ENCODE measurements at regions not wholly inside any gene's neighbourhood (a gene's known extent, or its start where the extent isn't known, plus 50 kb on each side); places are given as distances from the start of the nearest gene placed in this dataset.

DNA sequence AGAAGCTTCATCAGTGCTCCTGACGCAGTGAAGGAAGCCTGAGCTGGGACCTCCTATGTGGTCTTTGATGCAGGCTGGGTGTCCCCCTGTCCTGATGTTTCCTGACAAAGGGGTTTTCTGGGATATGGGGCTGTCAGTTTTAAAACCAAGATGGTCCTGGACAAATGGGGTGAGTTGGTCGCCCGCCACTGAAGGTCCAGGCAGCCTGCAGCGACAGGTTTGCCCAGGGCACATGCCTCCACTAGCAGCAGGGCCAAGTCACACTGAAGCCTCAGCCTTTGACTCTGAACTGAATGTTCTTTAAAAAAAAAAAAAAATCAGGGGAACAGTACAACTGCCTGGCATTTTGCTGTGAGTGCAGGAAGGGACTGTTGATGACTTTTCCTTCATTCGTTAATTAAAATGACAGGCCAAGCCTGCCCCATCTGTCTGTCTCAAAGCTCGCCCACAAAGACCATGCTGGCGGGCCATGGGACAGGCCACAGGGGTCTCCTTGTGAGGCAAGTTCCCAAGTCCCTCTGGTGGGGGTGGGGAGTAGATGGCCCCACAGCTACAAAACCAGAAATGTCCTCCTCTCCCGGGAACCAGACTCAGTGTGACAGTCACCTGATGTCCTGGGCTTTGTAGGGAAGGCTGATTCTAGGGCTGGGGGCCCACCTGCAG, 274.8 kb downstream of the CTTN start:
- intact Hi-C loops (cut with micrococcal nuclease) = no loop called here

DNA sequence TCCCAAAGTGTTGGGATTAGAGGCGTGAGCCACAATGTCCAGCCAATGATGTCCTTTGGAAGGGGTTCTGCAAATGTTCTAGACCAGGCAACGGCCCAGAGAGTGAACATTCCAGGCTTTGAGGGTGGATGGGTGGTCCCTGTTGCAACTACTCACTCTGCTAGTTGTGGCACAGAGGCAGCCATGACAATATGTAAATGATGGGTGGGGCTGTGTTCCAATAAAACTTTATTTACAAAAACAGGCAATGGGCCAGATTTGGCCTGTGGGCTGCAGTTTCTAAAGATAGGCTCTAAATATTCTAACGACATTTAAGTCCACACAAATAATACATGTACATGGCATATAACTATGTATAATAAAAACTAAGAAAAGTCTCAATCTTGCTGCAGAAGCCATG, 276.3 kb downstream of the CTTN start:
- intact Hi-C loops (cut with micrococcal nuclease) = no loop called here

DNA sequence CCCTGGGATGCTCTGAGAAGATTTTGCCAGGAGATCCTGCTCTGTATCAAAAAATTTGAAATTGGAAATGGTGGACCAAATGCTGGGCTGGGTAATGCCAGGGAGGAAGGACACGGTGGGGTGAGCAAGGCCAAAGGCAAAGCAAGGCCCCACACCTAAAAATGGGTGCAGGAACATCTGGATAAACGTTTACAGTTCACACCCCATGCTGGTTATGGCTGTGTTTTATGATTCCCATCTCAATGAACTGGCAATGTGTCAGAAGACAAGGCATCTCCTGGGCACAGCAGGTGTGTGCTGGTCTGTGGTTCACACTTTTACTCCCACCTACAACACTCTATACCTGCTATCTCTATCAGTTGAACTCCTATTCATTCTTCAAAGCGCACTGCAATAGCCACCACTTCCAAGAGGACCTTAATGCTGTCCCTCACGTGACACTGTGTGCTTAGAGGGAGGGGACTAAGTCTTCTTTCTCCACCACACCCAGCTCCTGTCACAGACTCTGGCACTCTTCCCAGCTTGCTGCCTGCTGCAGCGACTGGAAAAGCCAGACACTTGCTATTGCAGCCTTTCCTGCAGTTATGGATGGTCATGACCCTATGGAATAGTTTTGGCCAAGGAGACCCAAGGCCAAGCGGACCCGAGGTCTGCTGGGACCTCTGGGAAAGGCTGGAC, 277.5 kb downstream of the CTTN start:
- intact Hi-C loops (cut with micrococcal nuclease) = no loop called here

DNA sequence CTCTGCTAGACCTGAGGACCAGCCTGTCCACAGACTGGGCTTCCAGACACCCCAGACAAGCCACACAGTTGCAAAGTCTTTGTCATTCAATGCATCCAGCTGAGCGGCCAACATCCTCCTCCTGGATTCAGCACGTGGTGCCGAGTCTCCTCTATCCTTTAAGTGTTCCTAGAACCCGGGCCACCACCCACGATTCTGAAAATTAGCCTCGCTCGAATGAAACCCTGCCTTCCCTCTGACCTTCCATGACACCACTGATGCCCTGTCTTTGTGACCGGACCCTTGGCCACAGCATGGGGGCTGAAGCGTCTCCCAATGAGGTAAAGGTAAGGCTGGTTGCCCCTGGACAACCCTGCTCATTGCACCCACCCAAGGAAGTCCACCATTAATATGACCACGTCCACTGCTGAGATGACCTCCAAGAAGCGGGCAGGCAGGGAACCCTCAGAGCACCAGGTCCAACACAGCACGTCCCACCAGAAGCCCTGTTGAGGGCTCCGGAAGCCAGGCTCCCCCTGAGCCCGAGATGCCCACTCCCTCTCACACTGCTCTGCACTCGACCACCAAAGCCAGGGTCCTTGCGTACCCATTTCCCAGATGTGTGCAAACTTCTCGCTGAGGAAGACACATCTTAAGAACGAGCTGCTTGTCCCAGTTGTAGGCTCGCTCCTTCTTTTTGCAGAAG, 279.0 kb downstream of the CTTN start:
- intact Hi-C loops (cut with micrococcal nuclease) = no loop called here

DNA sequence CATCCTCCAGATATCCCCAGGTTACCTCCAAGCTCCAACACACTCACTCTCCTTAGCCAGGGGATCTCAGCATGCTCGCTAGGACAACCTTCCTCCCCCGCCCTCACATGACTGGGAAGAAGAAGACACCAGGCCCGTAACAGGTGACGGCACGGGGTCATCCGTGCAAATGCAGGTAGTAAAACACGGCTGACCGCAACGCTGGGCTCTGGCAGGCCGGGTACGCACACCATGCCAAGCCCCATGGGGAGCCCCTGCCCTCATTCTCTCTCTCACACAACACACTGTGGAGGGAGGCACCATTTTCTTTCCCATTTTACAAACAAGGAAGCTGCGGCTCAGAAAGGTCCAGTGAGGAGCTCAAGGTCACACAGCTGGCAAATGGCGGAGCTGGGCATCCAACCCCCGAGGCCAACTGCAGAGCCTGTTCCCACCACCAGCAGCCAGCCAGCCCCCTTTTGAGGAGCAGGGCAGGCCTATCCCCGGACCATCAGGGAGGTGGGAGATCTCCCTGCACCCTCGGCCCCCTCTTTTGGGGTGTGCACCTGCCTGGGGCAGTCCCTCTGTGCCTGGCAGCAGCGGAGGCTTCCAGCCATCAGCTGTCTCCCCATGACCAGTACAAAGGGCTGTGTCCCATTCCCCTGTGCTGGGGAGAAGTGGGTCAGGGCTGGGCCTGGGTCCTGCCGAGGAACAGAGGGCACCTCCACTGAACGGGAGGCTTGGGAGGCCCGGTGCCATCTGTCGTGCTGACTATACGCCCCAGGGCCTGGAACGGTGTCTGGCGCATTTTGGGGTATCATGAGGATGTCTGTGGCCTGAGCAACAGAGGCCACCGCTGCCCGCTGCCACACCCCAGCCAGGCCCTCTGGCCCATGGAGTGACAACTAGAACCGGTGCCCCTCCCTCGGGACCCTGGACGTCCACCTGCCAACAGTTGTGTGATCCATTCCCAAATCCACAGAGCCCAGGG, 280.9 kb downstream of the CTTN start:
- intact Hi-C loops (cut with micrococcal nuclease) = no loop called here

DNA sequence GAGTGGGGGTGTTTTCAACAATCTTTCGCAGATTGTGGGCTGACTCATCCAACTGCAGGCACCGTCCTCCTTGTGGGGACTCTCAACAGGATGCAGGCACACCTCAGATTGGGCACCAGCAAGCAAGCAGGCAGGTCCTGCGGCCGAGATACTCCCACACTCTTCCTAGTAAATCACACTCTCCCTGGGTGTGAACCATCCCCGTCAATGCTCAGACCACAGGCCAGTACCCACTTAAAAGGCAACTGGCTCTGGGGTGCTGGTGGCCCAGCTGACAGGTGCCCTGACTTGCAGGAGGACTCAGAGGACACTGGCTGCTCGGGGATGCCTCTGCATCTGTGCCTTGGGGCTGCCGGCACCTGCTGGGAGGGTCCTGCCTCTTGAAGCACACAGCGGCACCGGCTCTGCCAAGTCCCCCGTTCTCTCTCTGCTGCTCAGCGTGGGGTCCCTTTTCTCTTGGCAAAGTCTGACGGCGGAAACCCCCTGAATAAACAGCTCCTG, 282.5 kb downstream of the CTTN start:
- intact Hi-C loops (cut with micrococcal nuclease) = no loop called here

DNA sequence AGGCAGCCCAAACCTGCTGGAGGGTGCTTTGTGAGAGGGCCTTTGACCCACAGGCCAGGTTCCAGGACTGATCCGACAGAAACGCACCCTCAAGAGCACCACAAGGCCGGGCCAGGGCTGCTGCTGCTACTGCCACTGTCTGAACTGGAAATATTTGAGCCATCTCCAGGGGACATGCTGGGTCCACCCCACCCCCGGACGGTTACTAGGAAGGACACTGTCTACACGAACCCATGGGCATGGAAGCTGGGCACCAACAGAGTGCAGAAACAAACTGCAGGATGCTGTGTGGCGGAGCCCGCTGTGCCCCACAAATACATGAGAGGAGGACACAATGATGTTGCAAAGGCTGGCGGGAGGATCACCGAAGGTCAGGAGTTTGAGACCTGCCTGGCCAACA, 283.7 kb downstream of the CTTN start:
- intact Hi-C loops (cut with micrococcal nuclease) = no loop called here

DNA sequence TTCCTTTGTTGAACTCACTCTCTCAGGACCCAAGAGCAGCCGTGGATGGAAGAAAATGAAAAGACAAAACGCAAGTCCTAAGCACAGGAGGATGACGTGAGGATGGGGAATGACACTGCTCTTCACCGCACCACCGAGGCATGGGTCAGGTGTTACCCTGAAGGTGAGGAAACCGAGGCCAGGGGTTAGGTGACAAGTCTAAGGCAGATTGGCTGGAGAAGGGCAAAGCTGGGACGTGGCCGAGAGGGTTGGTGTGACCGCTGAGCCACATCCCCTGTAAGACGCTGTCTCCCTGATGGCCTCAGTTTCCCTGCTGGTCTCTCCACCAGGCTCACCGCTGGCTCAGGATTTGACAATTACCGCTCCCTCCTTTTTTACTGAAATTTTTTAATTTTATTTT, 284.4 kb downstream of the CTTN start:
- intact Hi-C loops (cut with micrococcal nuclease) = no loop called here

DNA sequence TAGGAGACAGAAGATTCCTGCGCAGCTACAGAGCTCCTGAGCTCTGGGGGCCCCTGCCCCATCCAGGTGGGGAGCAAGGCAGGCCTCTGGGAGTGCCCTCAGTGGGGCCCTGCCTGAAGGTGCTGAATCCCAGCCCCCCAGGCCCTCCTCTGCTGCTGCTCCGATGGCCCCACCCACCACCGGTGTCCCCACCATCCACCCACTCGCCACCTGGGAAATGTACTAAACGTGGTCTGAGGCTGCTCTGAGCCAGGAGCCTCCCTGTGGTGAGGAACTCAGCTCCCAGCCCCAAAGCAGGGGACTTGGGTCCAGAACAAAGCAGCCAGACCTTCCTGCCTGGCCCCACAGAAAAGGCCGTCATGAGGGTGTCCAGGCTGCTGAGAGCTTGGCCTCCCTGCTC, 289.4 kb downstream of the CTTN start:
- intact Hi-C loops (cut with micrococcal nuclease) = no loop called here

DNA sequence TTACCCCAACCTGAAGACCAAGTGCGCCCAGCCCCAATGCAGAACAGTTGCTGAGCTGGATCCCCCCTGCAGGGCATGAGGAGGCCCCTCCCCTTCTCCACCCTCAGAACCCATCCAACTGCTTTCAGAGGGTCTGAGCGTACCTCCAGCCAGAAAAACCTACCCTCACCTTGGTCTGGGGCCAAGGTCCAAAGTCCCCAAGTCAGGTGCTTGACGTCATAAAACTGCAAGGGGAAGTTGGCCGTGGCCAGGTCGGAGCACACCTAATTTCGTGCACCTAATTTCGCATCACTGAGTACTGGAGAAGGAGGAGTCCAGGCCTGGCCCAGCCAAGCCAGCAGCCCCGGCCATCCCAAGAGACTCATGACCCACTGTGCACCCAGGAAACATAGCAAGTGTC, 289.8 kb downstream of the CTTN start:
- intact Hi-C loops (cut with micrococcal nuclease) = no loop called here

DNA sequence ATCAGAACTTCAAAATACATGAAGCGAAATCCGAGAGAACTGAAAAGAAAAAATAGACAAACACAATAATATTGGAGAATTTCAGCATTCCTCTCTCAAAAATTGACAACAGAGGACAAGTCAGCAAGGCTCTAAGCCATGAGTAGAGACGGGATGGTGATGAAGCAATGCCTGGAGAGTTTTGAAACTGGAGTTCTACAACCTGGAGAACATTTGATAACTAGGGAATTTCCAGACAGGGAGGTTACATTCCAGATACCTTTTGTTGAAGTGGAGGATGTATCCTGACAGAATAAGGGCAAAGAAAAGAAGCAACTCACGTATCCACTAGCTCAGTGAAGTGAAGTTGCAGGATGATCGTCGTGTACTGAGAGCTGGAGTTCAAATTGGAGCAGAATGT, 291.4 kb downstream of the CTTN start:
- intact Hi-C loops (cut with micrococcal nuclease) = no loop called here

DNA sequence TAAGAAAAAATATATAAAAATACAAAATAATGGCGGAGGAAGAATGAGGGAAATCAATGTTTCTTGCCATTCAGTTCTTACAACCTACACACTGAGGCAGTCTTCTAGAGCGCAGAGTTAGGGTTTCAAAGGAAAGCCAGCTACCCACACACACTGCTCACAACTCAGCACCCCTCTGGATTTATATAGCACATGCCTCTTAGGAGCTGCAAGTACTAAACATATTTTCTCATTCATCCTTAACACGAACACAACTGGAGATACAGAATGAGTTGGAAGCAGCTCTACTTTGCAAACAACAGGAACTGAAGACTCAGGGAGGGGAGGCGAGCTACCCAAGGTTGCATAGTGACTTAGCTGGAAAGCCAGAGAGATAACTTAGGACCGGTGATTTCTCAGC, 293.8 kb downstream of the CTTN start:
- intact Hi-C loops (cut with micrococcal nuclease) = no loop called here

DNA sequence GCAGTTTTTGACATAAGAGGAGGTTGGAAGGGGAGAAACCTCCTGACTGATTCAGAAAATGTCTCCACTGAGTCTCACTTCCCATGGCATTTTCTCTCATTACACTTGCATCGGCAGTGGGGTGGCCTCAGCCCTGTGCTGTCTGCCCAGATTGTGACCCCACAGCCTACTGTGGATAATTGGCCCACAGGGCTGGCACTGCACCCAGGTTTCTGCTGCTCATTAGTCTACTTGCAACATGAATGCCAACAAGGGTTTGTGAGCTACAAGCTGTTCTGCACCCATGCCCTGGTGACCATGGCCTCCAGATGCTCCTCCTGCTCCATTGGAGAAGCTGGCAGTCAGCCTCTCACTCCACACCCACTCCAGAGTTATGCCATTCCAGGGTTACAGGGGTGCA, 296.0 kb downstream of the CTTN start:
- intact Hi-C loops (cut with micrococcal nuclease) = no loop called here

DNA sequence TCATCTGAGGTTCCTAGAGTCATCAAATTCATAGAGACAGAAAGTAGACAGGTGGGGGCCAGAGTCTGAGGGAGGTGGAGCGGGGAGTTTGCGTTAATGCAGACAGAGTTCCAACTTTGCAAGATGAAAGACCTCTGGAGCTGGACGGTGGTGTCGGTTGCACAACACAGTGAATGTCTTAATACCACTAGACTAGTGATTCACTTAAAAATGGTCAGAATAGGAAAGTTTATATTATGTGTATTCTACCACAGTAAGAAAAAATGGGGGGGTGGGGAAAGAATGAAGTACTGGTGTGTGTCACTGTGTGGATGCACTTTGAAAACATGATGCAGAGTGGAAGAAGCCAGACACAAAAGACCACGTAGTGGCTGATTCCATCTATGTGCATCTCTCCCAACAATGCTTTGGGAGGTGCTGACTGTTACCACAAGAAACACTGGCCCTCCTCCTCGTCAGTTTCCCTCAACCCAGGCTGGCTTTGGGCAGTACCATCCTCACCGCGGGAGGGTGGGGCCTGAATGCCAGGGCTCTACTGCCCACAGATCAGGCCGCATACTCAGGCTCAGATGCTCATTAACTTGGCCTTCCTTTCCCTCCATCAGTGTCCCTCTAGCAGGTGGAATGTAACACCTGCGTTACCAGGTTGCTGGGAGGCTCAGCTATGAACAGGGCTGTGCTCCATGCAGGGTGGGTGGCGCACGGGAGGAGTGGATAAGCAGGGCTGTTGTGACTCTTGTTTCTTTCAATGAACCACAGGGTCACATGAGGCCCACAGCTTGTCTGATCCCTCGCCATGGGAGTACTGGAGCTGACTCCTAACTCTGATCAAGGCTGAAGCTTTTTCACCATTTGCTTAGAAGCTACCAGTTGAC, 297.0 kb downstream of the CTTN start:
- intact Hi-C loops (cut with micrococcal nuclease) = no loop called here

DNA sequence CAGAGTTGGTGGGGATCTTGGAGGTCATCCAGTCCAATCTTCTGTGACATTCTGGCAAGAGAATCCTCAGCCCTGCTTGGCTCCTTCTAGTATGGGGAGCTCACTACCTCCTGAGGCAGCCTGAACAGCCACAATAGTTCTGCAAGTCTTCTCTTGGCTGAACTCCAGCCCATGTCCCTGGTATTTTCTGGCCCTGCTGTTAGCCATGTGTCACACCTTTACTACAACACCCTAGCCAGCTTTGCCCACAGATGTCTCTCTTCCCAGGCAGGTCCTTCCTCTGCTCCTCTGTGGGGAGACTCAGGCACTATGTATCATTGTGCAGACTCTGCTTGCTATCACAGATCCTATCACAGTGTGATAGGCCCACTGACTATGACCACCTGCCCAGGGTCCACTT, 297.7 kb downstream of the CTTN start:
- intact Hi-C loops (cut with micrococcal nuclease) = no loop called here

DNA sequence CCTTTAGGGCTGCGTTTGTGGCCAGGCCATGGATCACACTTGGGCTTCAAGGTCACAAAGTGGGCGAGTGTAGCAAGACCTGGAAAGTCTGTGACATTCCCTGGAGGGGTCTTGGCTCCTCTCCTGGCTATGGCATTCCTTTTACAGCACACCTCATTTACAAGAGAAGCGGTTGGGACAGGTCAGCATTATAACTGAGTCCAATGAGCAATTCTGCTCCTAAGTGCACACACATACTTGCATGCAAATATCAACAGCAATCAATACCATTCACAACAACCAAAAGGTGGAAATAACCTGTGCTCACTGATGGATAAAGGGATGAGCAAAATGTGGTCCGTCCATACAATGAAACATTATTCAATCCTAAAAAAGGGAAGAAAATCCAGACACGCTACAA, 298.2 kb downstream of the CTTN start:
- intact Hi-C loops (cut with micrococcal nuclease) = no loop called here

DNA sequence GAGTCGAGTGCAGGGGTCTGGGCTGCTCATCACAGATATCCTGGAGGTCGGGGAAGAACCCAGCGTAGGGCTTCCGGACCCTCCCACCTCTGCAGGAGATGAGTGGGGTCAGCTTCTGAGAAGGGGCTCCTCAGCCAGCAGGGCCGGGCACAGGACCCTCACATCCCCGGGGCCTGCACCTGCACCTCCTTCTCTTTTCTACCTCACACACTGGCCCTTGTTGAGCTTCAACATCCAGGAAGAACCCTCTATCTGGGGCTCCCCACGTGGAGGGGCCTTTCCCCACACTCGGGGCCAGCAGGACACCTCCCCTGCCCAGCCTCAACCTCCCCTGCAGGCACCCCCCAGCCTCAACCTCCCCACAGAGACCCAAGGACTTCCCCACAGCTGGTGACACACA, 299.4 kb downstream of the CTTN start:
- intact Hi-C loops (cut with micrococcal nuclease) = no loop called here

DNA sequence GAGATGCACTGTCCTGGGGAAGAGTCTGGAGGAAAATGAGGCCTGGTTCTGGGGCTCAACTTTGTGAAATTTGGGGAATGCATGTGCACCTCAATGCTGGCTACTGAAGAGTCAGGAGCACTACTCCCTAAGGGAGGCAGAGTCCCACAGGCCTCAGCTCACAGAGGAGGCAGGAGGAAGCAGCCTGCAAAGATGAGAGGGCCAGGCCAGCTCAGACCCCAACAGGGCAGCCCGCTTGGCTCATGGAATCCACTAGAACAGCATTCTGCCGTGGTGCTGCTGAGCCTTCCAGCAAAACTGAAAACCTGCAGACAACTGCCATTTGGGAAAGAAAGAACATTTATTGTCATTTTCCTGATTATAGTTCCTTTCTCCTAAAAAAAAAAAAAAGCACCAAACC, 300.5 kb downstream of the CTTN start:
- intact Hi-C loops (cut with micrococcal nuclease) = no loop called here

DNA sequence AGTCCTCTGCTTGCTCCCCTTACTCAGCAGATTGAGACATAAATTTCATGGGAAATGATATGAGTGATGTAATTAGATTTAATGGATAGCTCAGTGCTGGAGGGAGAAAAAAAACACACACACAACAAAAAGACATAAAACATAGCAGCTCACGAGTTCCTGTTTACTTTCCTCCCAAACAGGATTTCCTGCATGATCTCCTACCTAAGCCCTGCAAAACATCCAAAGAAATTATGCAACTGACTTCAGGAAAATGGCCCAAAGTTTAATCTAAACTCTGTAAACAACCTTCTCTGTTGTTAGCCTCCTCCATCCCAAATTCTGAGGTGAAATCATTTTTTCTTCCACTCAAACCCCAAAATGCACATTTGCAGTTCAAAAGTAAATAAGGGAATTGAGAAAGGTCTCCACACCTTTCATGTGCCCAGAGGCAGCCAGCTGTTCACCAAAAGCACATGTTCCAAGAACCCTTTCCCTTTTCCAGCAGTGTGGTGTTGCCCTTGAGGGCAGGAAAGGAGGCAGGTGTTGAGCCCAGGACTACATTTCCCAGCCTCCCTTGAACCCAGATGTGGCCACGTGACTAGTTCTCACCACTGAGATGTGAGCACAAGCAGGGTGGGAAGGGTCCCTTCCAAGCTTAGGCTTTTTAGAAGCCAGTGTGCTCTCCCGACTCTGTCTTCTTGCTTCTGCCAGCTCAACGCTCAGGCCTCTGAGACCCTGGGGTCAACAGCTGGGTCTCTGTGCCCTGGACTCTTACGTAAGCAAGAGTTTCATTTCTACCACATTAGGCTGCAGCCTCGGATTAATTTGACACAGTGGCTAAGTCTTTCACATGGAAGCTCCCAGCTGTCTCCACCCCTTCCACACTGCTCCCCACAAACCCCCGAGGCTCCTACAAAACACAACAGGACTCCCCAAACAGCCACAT, 301.2 kb downstream of the CTTN start:
- intact Hi-C loops (cut with micrococcal nuclease) = no loop called here

Measured in T-helper 2 cell treated with Interferon-gamma antibody and Interleukin-4, amounts not matched to agents 100 ng/mL and 5 ng/mL, for 36 hours (primary cell).